GM19463 (cell line): ENCODE measurements at regions not wholly inside any gene's neighbourhood (a gene's known extent, or its start where the extent isn't known, plus 50 kb on each side); places are given as distances from the start of the nearest gene placed in this dataset.

Experiments used
- ATAC-seq: cut with Tn5 transposase; IDR thresholded peaks from one replicate; pipeline ENCODE4 v1.9.1; 2021; ENCODE audit warnings: mild to moderate bottlenecking, moderate library complexity; ENCODE audit not compliant: unreplicated experiment

DNA sequence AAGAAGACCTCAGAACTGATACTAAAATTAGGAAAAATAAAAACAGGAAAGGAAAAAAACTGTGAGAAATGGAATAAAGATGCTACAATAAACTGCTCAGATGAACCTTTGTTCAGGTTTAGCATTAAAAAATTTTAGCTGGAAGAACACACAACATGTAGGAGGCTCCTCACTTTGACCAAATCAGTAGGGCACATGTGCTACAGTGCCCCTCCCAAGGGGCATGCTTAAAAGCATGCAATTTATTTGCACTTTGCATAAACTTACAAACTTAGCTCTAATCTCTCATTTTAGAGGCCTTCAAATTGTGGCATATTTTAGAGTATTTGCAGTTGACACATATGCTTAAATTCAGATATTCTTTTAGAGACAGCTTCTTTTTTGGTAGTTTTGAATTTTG is 570.2 kb downstream of the UTRN start:
- no peak for ATAC-seq

DNA sequence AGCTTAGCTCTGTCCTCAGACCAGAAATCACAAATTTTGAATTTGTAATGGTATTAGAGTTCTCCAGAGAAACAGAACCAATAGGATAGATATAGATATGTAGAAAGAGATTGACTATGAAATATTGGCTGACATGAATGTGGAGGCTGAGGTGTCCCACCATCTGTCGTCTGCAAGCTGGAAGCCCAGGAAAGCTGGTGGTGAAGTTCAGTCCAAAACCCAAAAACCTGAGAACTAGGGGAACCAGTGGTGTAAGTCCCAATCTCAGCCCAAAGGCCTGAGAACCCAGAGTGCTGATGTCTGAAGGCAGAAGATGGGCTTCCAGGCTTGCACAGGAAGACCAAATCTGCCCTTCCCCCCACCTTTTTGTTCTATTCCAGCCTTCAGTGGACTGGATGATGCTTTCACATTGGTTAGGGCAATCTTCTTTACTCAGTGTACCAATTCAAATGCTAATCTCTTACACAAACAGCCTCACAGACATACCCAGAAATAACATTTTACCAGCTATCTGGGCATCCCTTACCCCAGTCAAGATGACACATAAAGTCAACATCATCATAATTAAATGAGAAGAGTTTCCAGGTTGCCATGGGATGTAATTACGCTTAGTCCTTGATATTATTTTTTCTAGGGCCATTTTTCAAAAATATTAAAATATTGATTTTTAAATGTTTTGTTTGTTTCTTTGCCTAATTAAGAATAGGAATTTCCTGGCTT is 570.8 kb downstream of the UTRN start:
- ATAC-seq = no peak

DNA sequence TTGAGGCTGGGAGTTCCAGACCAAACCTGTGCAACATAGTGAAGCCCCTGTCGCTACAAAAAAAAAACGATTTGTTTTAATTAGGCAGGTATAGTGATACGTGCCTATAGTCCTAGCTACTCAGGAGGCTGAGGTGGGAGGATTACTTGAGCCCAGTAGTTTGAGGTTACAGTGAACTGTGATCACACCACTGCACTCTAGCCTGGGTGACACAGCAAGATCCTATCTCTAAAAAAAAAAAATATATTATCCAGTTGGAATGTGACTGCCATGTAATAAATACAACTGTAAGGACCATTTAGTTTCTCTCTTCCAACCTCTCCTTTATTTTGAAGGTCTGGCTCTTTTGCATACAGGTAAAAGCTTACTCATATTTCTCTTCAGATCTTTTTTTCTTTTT is 571.5 kb downstream of the UTRN start:
- ATAC-seq = no peak

DNA sequence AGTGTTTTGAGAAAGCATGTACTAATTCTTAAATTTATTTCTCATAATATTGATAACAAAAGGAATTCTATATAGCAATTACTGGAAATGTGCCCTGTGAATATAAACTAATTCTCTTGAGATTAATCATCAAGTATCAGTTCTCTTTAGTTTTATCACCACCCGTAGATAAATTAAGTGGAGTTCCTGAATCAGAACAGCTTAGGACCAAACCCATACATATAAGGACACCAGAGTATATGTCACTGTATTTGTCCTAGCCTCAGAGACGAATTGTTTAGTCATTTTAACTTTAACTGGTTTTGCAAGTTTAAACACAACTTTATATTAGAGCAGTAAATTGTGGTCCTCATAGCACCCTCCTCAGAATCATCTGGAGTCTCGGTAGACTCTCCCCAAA is 572.0 kb downstream of the UTRN start:
- ATAC-seq = no peak

DNA sequence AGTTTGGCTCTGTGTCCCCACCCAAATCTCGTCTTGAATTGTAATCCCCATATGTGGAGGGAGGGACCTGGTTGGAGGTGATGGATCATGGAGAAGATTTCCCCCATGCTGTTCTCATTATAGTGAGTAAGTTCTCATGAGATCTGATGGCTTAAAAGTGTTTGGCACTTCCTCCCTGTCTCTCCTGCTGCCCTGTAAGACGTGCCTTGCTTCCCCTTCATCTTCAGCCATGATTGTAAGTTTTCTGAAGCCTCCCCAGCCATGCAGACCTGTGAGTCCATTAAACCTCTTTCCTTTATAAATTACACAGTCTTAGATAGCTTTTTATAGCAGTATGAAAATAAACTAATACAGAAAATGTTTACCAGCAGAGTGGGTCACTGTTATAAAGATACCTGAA is 577.6 kb downstream of the UTRN start:
- ATAC-seq = no peak

DNA sequence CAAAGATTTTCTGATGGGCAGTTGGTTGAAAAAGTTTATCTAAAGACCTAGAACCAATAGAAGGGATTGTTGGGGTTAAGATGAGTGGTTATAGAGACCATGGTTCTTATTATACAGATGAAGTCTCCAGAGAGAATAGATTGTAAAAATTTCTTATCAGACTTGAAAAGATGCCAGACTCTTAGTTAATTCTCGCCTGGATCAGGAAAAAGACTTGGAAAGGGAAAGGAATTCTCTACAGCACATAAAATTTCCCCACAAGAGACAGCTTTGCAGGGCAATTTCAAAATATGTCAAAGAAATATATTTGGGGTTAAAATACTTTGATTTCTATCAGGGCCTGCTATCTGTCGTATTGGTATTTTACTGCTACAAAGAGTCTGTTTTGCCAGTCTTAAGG is 582.6 kb downstream of the UTRN start:
- no peak for ATAC-seq

DNA sequence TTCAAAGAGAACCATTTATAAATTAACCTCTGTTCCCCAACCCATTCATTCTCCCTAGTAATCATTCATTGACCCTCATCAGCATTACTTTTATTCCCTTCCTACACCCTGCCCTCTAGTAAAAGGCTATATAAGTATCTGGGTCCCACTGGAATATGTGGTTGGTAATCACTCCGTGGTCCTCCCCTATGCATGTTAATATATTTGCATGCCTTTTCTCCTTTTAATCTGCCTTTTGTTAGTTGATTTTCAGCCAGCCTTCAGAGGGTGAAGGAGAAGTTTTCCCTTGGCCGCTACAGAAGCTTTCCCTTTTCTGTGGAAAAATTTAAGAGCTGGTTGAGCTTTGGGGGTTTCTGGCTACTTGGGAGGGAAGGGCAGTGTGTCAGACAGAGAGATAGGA is 585.6 kb downstream of the UTRN start:
- no peak for ATAC-seq

DNA sequence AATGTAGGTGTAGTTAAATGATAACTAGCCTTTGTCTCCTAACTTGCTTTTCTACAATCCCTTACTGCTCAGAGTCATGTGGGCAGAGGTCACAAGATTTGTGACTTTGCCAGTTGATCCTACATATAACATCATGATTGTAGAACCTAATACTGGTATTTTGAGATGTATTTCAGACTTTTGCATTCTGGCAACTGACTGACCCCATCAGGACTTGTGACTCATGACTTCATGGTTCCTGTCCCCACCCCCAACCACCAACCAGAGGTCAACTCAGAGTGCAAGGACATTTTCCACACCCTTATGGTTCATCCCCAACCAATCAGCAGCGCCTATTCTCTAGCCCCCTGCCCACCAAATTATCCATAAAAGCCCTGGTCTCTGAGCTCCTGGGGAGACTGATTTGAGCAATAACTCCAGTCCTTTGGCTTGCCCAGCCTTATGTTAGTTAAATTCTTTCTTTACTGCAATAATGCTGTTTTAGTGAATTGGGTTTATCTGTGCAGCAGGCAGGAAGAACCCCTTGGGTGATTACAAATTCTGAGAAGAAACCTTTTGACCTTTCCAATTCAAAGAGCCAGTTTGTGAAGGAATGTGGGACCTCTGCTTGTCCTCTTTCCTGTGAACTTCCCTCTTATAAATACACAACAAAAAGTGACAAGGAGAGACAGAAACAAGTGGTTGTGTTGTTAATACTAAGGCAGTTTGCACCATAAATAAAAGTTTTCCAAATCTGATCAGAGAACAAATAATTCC is 588.7 kb downstream of the UTRN start:
- no peak for ATAC-seq

DNA sequence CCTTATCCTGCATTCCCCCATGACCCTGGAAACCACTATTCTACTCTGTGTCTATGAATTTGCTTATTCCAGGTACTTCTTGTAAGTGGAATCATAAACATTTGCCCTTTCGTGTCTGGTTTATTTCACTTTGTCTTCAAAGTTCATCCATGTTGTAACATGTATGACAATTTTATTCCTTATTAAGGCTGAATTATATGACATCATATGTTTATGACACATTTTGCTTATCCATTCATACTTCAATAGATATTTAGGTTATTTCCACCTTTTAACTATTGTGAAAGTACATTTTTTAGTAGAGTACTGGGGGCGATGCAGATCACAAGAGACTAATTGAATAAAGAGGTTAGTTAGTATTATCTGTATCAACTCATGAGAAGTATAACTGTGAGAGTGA is 591.6 kb downstream of the UTRN start:
- no peak for ATAC-seq

DNA sequence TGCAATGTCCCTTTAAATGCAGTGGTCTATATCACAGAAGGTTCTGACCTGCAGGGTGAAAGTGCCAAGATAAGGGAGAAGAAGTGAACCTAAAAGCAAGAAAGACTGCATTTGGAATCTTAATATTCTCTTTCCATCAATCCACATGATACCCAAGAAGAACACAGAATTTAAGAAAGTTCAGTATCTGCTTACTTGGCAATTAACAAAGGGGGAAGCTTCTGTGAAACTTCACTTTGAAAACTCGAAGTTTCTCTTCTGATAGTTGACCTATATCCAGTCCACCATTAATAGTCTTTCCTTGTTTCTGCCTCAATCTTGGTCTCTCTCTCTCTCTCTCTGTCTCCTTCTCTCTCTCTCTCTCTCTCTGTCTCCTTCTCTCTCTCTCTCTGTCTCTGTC is 592.0 kb downstream of the UTRN start:
- ATAC-seq = no peak

DNA sequence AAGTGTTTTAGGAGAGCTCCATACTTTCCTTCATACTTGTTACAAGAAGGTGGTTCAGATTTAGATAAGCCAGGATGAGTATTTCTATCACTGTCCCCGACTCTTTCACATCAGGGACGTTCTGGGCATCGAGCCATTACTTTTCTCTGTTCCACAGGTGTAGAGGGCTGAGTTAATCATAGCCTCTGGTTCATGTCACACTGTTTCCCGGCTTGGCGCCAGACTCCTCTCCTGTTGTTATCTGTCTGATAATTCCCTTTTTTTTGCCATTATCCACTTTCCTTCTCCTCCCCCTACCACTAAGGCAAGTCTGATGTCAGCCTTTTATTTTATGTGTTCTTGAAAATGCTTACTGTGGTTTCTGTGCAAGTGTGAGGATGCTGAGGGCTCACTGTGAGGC is 593.4 kb downstream of the UTRN start:
- ATAC-seq = no peak

DNA sequence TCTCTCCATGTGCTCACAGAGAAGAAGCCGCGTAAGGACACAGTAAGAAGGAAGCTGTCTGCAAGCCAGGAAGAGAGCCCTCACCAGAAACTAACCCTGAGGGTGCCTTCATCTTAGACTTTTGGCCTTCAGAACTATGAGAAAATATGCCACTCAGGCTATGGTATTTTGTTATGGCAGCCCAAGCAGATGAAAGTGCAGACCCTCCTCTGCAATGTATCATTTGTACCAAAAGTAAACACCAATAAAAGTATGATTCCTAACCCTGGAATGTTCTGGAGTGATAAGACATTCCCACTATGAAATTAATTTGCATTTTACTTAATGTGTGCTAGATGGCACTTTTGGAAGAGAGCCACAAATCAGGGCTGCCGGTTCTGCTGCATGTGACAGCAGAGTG is 594.3 kb downstream of the UTRN start:
- no peak for ATAC-seq

DNA sequence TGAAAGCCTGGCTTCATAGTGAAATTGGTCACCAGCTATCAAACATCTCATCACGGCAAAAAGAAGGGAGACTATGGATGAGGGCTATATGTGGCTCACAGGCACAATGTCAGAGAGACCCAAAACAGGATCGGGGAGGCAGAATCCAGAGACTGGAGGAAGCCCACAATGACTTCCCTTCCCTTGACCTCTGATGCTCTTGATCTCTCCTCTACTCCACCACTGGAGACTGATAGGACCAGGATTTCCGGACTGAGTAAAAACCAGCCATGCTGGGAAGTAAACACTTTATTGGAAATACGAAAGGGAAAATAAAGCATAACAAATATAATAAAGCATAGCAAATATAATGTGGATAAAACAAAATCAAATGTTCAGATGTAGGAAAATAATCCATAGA is 597.3 kb downstream of the UTRN start:
- ATAC-seq = no peak

DNA sequence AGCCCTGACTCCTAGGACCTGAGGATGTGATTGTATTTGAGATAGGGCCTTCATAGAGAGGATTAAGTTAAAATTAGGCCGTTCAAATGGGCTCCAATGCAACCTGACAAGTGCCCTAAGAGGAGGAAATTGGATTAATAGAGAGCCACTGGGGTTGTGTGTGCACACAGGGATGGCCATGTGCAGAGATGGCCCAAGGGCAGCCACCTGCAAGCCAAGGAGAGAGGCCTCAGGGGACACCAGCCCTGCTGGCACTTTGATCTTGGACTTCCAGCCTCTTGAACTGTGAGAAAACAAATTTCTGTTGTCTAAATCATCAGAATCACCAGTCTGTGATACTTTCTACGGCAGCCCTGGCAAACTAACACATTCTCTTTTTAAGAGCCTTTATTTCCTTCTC is 598.8 kb downstream of the UTRN start:
- ATAC-seq = no peak

DNA sequence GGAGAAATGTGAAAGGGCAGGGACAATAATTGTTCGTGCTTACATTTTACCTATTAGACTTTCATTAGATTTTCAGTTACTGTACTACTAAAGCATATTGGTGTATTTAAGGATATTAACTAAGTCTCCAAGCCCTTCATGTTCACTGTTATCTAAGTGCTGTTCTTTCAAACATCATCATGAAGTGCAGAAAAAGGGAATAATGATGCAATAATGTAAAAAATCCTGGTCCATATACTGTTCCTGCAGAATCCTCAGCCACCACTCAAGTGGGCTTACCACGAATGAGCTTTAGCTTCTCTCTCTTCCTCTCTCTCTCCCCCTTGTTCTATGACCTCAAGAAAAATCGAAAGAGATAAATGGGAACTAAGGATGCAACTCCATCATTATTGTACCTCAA is 600.7 kb downstream of the UTRN start:
- no peak for ATAC-seq

DNA sequence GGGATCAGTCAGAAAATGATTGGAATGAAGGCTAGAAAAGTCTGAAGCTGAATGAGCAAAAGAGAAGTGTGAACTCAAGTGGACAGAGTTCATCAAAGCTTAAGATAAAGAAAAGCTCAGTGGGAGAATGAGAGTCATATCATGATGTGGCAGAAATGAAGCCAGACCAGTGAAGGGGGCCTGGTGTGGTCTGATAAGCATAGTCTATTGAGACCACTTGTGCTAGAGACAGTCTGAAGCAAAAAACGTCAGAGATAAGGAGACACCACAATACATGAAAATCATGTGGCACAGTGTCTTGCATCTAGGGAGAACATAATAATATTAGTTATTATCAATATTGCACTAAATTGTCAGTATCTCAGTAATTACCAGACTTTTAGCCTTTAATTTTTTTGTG is 601.5 kb downstream of the UTRN start:
- ATAC-seq = no peak

DNA sequence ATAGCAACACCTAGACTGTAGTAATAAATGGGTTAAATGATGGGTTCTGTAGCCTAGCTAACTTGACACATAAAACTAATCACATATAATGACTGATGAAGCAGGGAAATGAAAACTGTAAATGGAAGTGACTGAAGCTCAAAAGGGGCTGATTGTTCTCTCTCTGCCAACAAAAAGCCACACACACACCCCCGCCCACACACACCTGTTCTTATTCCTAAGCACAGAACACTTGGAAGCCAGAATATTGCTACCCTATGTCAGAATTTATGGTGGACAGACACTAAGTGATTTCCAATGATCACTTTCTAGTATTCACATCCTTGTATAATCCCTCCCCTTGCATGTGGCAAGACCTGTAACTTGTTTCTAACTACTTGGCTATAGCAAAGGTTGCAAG is 603.5 kb downstream of the UTRN start:
- no peak for ATAC-seq

DNA sequence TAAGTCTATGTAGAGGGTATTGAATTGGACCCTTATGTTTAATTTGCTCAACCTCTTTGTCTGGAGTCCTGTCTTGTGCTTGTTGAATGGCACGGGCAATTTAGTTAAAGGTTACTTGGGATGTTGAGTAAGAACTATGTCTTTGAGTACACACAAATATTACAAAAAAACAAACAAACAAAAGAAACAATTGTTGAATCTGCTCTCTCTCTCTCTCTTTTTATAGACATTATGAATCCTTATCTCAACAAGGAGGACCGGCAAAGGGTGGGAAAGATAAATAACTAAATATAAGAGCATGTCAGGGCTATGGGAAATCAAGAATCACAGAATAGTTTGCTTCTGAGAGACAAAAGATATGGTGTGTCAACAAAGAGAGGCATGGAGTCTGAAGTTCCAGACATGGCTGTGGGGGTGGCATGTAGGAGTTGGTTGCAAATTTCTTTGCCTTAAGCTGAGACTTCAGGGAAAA is 608.6 kb downstream of the UTRN start:
- no peak for ATAC-seq

DNA sequence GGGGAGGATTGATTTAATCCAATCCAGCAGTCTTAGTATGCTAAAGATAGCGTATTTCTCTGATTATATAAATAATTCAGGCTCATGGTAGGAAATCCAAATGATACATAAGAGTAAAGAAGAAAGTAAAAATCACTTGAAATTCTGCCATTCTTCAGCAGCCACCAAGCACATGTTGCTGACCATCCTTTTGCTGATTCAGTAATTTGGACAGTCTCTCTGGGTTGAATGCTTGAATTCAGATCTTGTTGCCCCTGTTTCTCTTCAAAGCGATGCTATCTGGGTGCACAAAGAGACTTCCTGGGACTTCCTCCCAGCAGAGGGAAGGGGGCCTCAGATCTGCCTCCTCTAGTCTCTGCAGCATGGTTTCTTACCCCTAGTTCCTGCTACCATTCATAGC is 609.1 kb downstream of the UTRN start:
- ATAC-seq = no peak

DNA sequence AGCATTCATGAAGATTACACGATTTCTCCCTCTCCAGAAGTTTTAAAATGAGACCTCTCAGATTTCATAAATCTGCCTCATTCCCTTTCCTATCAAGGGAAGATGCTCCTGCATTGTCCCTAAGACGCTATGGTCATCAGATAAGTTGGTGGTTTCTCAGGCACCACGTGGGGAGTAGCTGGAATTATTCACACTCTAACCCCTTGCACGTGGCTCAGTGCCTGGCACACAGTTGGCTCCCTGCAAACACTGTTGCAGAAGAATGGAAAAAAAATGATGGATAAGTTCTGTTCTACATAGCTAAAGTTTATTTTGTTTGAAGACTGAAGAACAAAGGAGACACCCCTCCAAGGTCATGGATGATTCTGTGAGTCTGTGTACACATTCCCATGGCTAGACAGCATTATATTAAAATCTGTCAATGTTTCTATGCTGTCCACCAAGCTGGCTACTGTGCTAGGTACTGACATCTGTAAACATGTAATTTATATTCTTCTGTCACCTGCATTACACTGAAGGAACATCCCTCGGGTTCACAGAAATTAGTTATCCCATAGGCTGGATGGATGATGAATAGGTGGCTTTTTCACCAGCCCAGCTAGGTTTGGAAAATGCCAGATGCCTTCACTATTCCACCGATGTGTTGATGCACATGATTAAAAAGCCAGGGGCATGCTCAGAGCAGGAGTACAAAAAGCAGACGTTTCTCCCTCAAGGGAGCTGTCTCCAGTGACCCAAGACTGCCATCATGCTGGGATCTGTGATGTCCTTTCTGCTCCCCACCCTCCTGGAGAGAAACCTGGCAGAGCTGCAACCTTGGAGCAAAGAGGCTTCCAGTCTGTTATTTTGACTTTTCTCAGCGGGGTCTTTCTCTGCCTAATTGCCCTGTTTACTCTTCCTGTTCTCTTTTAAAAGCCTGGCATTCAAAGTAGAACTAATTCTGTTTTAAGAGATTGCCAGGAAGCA is 610.5 kb downstream of the UTRN start:
- no peak for ATAC-seq

DNA sequence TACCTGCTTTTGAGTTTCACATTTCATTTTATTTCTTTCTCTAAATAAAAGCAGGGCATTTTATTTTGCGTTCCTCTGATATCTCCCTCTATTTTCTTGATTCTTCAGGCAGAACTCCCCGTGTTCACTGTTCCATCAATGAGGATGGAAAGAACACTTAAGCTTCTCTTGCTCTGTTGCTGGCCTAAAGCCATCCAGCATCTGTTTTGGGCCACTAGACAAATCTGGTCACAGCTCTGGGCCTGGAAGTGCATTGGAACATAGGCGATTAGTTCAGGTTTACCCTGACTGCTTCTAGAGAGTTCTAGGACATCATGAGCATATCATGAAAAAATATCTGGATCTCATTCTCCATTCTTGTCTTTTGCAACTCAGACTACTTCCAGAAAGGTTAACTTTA is 611.2 kb downstream of the UTRN start:
- ATAC-seq = no peak

DNA sequence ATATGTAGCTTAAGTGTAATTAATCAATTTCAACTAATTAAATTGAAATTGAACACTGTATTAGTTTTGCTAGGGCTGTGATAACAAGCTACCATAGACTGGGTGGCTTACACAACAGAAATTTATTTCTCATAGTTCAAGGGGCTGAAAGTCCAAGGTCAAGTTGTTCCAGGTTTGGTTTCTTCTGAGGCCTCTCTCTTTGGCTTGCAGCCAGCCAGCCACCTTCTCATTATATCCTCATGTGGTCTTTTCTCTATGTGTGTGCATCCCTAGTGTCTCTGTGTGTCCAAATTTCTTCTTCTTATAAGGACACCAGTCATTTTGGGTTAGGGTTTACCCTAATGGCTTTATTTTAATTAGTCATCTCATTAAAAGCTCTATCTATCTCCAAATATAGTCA is 611.7 kb downstream of the UTRN start:
- no peak for ATAC-seq
